ENCODE measurements at regions not wholly inside any gene's neighbourhood (a gene's known extent, or its start where the extent isn't known, plus 50 kb on each side); places are given as distances from the start of the nearest gene placed in this dataset.
A peak's percentile ranks its signal among the peaks of the same experiment; 100 is the strongest.

GRCh38 chr13:70544706-70545105 is 436.5 kb upstream of the KLHL1 start:
- Histone ChIP-seq H3K27ac (ENCODE audit: low read depth in 1 of 3, low read length in 2 of 3) (no peak overlapping the region), H3K4me3 (ENCODE audit: low read depth in 1 of 3, low read length in 3 of 3) (no peak overlapping the region), H3K36me3 (ENCODE audit: control insufficient read depth in 3 of 3, insufficient read depth in 2 of 3, low read depth in 1 of 3, low read length in 3 of 3) (no peaks in the 10 kb centered on the region), H3K9me3 (ENCODE audit: control insufficient read depth in 2 of 2, insufficient read depth in 1 of 2, low read depth in 1 of 2, low read length in 1 of 2) (no peaks in the 10 kb centered on the region), H3K27me3 (ENCODE audit: control insufficient read depth in 3 of 3, insufficient read depth in 3 of 3, low read length in 3 of 3) (no peaks in the 10 kb centered on the region), H3K4me1 (ENCODE audit: control insufficient read depth in 3 of 3, insufficient read depth in 2 of 3, low read depth in 1 of 3, low read length in 2 of 3) (no peaks in the 10 kb centered on the region)
- FAIRE-seq: no peak
- 66 to 79% (median 75%) methylated on average over 2 of the region's 2 CpGs for WGBS, 3 donors
- DNase-seq: peak in 1 of 2 donors; percentile 11

- Histone ChIP-seq H3K27ac (ENCODE audit: low read depth in 1 of 3, low read length in 2 of 3) (no peak overlapping the region), H3K4me3 (ENCODE audit: low read depth in 1 of 3, low read length in 3 of 3) (no peak overlapping the region), H3K27me3 (ENCODE audit: control insufficient read depth in 3 of 3, insufficient read depth in 3 of 3, low read length in 3 of 3) (no peaks in the 10 kb centered on the region), H3K36me3 (ENCODE audit: control insufficient read depth in 3 of 3, insufficient read depth in 2 of 3, low read depth in 1 of 3, low read length in 3 of 3) (no peaks in the 10 kb centered on the region), H3K4me1 (ENCODE audit: control insufficient read depth in 3 of 3, insufficient read depth in 2 of 3, low read depth in 1 of 3, low read length in 2 of 3) (no peaks in the 10 kb centered on the region), H3K9me3 (ENCODE audit: control insufficient read depth in 2 of 2, insufficient read depth in 1 of 2, low read depth in 1 of 2, low read length in 1 of 2) (no peaks in the 10 kb centered on the region)
- DNase-seq (no peak), FAIRE-seq (no peak)
- WGBS, 3 donors: 83 to 86% (median 84%) methylated on average over 4 of the region's 4 CpGs
Observed at GRCh38 chr13:70541451-70541850, 433.2 kb upstream of the KLHL1 start.

DNA sequence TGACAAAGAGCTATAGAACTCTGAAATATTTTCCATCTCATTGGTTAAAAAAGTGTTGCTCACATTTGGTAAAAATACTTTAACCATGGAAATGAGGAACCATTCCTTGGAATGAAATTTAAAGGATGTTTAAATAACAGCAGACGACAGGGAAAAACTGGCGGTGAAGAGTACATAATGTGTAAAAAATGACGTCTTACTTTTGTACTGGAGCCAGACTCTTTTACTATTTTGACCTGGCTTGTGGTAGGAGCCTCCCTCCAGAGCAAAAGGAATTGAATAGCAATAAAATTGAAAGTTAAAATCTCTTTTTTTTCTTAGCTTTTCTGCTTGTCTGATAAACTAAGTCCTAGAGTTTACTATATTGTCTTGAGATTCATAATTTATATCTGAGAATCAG is 426.2 kb upstream of the KLHL1 start:
- Histone ChIP-seq H3K4me1 (ENCODE audit: control insufficient read depth in 3 of 3, insufficient read depth in 2 of 3, low read depth in 1 of 3, low read length in 2 of 3) (no peaks in the 10 kb centered on the region), H3K27ac (ENCODE audit: low read depth in 1 of 3, low read length in 2 of 3) (no peak overlapping the region), H3K36me3 (ENCODE audit: control insufficient read depth in 3 of 3, insufficient read depth in 2 of 3, low read depth in 1 of 3, low read length in 3 of 3) (no peaks in the 10 kb centered on the region), H3K27me3 (ENCODE audit: control insufficient read depth in 3 of 3, insufficient read depth in 3 of 3, low read length in 3 of 3) (no peaks in the 10 kb centered on the region), H3K4me3 (ENCODE audit: low read depth in 1 of 3, low read length in 3 of 3) (no peak overlapping the region), H3K9me3 (ENCODE audit: control insufficient read depth in 2 of 2, insufficient read depth in 1 of 2, low read depth in 1 of 2, low read length in 1 of 2) (no peaks in the 10 kb centered on the region)
- WGBS, 3 donors: 55 to 84% (median 67%) methylated on average over 3 of the region's 3 CpGs
- no peak for FAIRE-seq
- no peak for DNase-seq

- WGBS, 3 donors: 59 to 70% (median 66%) methylated on average over 2 of the region's 2 CpGs
Observed at GRCh38 chr13:70529652-70530051, 421.4 kb upstream of the KLHL1 start.

GRCh38 chr13:70527599-70527998 is 419.3 kb upstream of the KLHL1 start:
- Histone ChIP-seq H3K27ac (ENCODE audit: low read depth in 1 of 3, low read length in 2 of 3) (no peak overlapping the region), H3K9me3 (ENCODE audit: control insufficient read depth in 2 of 2, insufficient read depth in 1 of 2, low read depth in 1 of 2, low read length in 1 of 2) (no peaks in the 10 kb centered on the region), H3K27me3 (ENCODE audit: control insufficient read depth in 3 of 3, insufficient read depth in 3 of 3, low read length in 3 of 3) (peaks cover 0 to 2% (median 0%) of the 10 kb centered on the region in 3 donors), H3K4me3 (ENCODE audit: low read depth in 1 of 3, low read length in 3 of 3) (no peak overlapping the region), H3K4me1 (ENCODE audit: control insufficient read depth in 3 of 3, insufficient read depth in 2 of 3, low read depth in 1 of 3, low read length in 2 of 3) (no peaks in the 10 kb centered on the region), H3K36me3 (ENCODE audit: control insufficient read depth in 3 of 3, insufficient read depth in 2 of 3, low read depth in 1 of 3, low read length in 3 of 3) (no peaks in the 10 kb centered on the region)
- no peak for DNase-seq
- FAIRE-seq: no peak
- WGBS, 3 donors: 23 to 56% (median 31%) methylated on average over 5 of the region's 5 CpGs

More at GRCh38 chr13:70529652-70530051, 421.4 kb upstream of the KLHL1 start:
- Histone ChIP-seq H3K9me3 (ENCODE audit: control insufficient read depth in 2 of 2, insufficient read depth in 1 of 2, low read depth in 1 of 2, low read length in 1 of 2) (no peaks in the 10 kb centered on the region), H3K4me1 (ENCODE audit: control insufficient read depth in 3 of 3, insufficient read depth in 2 of 3, low read depth in 1 of 3, low read length in 2 of 3) (no peaks in the 10 kb centered on the region), H3K36me3 (ENCODE audit: control insufficient read depth in 3 of 3, insufficient read depth in 2 of 3, low read depth in 1 of 3, low read length in 3 of 3) (no peaks in the 10 kb centered on the region), H3K27me3 (ENCODE audit: control insufficient read depth in 3 of 3, insufficient read depth in 3 of 3, low read length in 3 of 3) (peaks cover 0 to 2% (median 0%) of the 10 kb centered on the region in 3 donors), H3K27ac (ENCODE audit: low read depth in 1 of 3, low read length in 2 of 3) (no peak overlapping the region), H3K4me3 (ENCODE audit: low read depth in 1 of 3, low read length in 3 of 3) (no peak overlapping the region)
- FAIRE-seq (no peak), DNase-seq (no peak)

DNA sequence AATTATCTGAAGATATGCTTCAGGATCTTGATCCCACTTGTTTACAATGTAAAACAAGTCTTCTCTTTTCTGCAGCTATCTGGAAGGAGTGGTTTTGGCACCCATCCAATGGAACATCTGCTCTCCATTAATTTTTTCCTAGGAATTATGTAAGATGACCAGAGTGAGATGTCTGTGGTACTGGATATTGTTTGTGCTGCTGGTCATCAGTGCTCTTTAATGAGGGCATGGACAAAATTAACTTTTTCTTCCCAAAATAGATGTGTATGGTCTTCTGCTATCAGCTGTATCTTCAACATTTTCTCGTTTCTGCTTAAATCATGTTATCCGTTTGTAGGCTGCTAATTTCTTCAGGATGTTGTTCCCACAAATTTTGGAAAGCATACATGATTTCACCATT is 415.4 kb upstream of the KLHL1 start:
- H3K9me3 ChIP-seq (ENCODE audit: control insufficient read depth in 2 of 2, insufficient read depth in 1 of 2, low read depth in 1 of 2, low read length in 1 of 2): no peaks in the 10 kb centered on the region
- FAIRE-seq (no peak), DNase-seq (no peak)
- no peak overlapping the region for H3K4me3 ChIP-seq (ENCODE audit: low read depth in 1 of 3, low read length in 3 of 3)
- H3K4me1 ChIP-seq (ENCODE audit: control insufficient read depth in 3 of 3, insufficient read depth in 2 of 3, low read depth in 1 of 3, low read length in 2 of 3): no peaks in the 10 kb centered on the region
- H3K27ac ChIP-seq (ENCODE audit: low read depth in 1 of 3, low read length in 2 of 3): no peak overlapping the region
- 58 to 63% (median 61%) methylated on average over 2 of the region's 2 CpGs for WGBS, 3 donors
- no peaks in the 10 kb centered on the region for H3K36me3 ChIP-seq (ENCODE audit: control insufficient read depth in 3 of 3, insufficient read depth in 2 of 3, low read depth in 1 of 3, low read length in 3 of 3)
- peaks cover 0 to 2% (median 0%) of the 10 kb centered on the region in 3 donors for H3K27me3 ChIP-seq (ENCODE audit: control insufficient read depth in 3 of 3, insufficient read depth in 3 of 3, low read length in 3 of 3)

- WGBS, 3 donors: 31 to 59% (median 45%) methylated on average over 2 of the region's 2 CpGs
- FAIRE-seq (no peak), DNase-seq (no peak)
- Histone ChIP-seq H3K27ac (ENCODE audit: low read depth in 1 of 3, low read length in 2 of 3) (no peak overlapping the region), H3K4me3 (ENCODE audit: low read depth in 1 of 3, low read length in 3 of 3) (no peak overlapping the region), H3K36me3 (ENCODE audit: control insufficient read depth in 3 of 3, insufficient read depth in 2 of 3, low read depth in 1 of 3, low read length in 3 of 3) (no peaks in the 10 kb centered on the region), H3K9me3 (ENCODE audit: control insufficient read depth in 2 of 2, insufficient read depth in 1 of 2, low read depth in 1 of 2, low read length in 1 of 2) (no peaks in the 10 kb centered on the region), H3K4me1 (ENCODE audit: control insufficient read depth in 3 of 3, insufficient read depth in 2 of 3, low read depth in 1 of 3, low read length in 2 of 3) (no peaks in the 10 kb centered on the region), H3K27me3 (ENCODE audit: control insufficient read depth in 3 of 3, insufficient read depth in 3 of 3, low read length in 3 of 3) (no peaks in the 10 kb centered on the region)
Observed at GRCh38 chr13:70520275-70521036, 412.2 kb upstream of the KLHL1 start.

DNA sequence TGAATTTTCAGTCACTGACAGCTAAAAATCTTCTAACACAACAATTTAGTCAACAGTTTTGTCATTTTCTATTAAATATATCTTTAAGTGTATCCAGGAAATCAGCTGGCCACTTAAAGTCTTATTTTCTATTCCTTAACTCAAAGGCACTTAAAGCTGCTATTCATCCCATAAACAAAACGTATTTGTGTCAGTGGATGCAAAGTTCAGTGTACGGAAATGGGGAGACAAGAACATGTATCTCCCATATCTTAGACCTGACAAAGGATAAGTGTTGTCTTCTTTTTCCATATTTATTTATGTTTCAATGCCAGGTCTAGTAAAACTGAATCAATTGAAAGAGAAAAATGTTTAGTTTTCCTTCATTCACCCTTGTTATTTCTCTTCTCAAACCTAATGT is 409.8 kb upstream of the KLHL1 start:
- 32 to 46% (median 34%) methylated on average over 2 of the region's 2 CpGs for WGBS, 3 donors
- Histone ChIP-seq H3K36me3 (ENCODE audit: control insufficient read depth in 3 of 3, insufficient read depth in 2 of 3, low read depth in 1 of 3, low read length in 3 of 3) (no peaks in the 10 kb centered on the region), H3K27me3 (ENCODE audit: control insufficient read depth in 3 of 3, insufficient read depth in 3 of 3, low read length in 3 of 3) (no peaks in the 10 kb centered on the region), H3K27ac (ENCODE audit: low read depth in 1 of 3, low read length in 2 of 3) (no peak overlapping the region), H3K9me3 (ENCODE audit: control insufficient read depth in 2 of 2, insufficient read depth in 1 of 2, low read depth in 1 of 2, low read length in 1 of 2) (no peaks in the 10 kb centered on the region), H3K4me3 (ENCODE audit: low read depth in 1 of 3, low read length in 3 of 3) (no peak overlapping the region), H3K4me1 (ENCODE audit: control insufficient read depth in 3 of 3, insufficient read depth in 2 of 3, low read depth in 1 of 3, low read length in 2 of 3) (no peaks in the 10 kb centered on the region)
- FAIRE-seq: no peak
- no peak for DNase-seq

DNA sequence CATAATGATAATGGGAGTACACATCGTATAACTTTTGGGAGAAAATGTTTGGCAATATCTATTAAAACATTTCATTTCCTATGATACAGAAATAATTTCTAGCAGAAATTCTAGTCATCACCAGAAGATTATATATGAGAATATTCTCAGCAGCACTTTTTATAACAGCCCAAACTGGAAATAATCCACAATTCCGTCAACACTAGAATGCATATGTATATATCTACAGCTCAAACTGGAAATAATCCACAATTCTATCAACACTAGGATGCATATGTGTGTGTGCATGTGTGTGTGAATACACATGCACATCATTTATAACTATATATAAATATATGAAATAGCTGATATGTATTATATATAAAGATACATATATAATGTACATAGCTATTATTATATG is 408.0 kb upstream of the KLHL1 start:
- Histone ChIP-seq H3K9me3 (ENCODE audit: control insufficient read depth in 2 of 2, insufficient read depth in 1 of 2, low read depth in 1 of 2, low read length in 1 of 2) (no peaks in the 10 kb centered on the region), H3K4me3 (ENCODE audit: low read depth in 1 of 3, low read length in 3 of 3) (no peak overlapping the region), H3K27ac (ENCODE audit: low read depth in 1 of 3, low read length in 2 of 3) (no peak overlapping the region), H3K4me1 (ENCODE audit: control insufficient read depth in 3 of 3, insufficient read depth in 2 of 3, low read depth in 1 of 3, low read length in 2 of 3) (no peaks in the 10 kb centered on the region), H3K36me3 (ENCODE audit: control insufficient read depth in 3 of 3, insufficient read depth in 2 of 3, low read depth in 1 of 3, low read length in 3 of 3) (no peaks in the 10 kb centered on the region), H3K27me3 (ENCODE audit: control insufficient read depth in 3 of 3, insufficient read depth in 3 of 3, low read length in 3 of 3) (no peaks in the 10 kb centered on the region)
- FAIRE-seq (no peak), DNase-seq (no peak)
- WGBS, 3 donors: 84 to 88% (median 88%) methylated on average over 2 of the region's 2 CpGs
